ENCODE measurements at regions not wholly inside any gene's neighbourhood (a gene's known extent, or its start where the extent isn't known, plus 50 kb on each side); places are given as distances from the start of the nearest gene placed in this dataset.

DNA sequence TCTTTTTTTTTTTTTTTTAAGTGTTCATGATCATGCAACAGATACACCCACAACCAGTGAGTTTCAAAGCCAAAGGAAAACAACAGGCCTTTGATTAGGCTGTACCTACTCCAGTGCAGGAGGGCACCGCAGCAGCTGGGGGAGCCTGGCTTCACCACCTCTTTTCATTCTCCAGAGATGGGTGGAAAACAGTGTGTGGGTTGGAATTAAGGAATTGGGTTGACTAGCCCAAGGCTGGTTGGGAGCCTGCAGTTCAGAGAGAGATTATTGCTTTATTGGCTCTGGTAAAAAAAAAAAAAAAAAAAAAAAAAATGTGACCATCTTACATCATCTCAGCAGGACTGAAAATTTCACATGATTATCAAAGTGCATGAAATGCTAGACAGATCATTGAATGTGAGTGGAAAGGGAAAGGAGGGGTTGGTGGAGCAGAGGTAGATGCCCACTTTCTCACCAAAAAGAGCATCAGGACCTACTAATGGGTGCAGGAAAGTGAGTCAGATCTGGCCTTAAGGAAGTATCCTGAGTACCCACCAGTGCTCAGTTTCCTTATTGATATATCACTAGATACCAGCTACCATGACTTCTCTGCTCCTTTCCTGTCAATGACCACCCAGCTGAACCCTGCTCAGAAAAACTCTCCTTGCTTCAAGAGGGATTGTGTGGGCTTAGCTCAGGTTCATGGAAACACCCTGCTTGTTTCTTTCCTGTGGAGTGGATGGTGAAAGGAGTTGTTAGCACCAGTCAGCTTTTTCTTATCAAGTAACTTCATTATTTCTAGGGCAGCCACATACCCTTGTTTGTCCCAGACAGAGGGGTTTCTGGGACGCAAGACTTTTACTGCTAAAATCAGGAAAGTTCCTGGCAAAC lies 54.8 kb upstream of the DYRK2 start:
- TF ChIP-seq, protein P1, sequence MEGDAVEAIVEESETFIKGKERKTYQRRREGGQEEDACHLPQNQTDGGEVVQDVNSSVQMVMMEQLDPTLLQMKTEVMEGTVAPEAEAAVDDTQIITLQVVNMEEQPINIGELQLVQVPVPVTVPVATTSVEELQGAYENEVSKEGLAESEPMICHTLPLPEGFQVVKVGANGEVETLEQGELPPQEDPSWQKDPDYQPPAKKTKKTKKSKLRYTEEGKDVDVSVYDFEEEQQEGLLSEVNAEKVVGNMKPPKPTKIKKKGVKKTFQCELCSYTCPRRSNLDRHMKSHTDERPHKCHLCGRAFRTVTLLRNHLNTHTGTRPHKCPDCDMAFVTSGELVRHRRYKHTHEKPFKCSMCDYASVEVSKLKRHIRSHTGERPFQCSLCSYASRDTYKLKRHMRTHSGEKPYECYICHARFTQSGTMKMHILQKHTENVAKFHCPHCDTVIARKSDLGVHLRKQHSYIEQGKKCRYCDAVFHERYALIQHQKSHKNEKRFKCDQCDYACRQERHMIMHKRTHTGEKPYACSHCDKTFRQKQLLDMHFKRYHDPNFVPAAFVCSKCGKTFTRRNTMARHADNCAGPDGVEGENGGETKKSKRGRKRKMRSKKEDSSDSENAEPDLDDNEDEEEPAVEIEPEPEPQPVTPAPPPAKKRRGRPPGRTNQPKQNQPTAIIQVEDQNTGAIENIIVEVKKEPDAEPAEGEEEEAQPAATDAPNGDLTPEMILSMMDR (IDR thresholded peaks at IDR 0.05) = no peak
- no peak for TF ChIP-seq EZH2 (IDR thresholded peaks at IDR 0.05)
- no peak for TF ChIP-seq EZH2phosphoT487 (IDR thresholded peaks at IDR 0.05)
